ENCODE measurements at regions not wholly inside any gene's neighbourhood (a gene's known extent, or its start where the extent isn't known, plus 50 kb on each side); places are given as distances from the start of the nearest gene placed in this dataset.

DNA sequence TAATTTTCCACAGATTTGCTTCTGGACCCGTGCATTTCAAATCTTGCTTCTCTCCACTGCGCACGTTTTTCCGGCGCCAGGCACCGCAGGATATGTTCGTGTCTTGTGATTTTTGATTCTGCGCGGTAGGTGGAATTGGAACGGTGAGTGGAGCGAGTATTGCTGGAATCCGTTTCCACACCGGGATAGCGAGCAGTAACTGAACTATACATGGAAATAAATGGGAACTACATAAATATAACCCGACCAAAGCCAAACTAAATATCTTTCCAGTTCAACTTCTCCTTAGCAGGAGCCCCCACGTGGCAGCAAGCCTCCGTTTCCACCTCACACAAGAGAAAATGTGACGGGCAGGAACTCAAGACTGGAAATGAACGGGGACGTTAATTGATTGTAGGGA is 154.0 kb downstream of the SEC14L1 start:
- H3K79me2 ChIP-seq (ENCODE audit: low read length), result no peaks in the 10 kb centered on the region
- no peak overlapping the region for H3K4me2 ChIP-seq (ENCODE audit: low read length)

DNA sequence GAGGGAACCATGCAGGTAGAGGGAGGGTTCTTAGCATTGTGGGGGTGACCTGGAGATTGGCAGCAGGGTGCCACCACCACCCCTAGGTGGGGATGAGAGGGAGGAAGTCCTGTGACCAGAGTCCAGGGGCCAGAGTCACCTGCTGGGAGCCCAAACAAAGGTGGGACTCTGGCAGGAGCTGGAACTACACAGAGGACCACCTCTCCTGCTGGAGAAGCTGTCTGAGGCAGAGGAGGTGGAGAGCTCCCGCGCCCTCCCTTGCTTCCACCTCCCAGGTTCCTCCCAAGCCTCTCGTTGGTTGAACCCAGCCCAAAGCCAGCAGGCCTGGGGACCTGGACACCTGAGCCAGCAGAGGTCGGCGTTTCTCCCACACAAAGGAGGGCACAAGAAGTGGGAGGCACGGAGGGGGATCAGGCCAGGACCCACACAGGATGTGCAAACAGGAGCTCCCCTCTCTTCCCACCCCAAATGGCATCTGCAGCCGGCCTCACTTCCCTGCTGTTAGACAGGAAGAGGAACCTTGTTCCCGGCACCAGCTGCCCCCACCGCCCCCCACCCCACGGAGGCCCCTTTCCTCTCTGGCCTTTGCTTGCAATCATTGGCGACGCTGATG is 154.6 kb downstream of the SEC14L1 start:
- H3K4me1 ChIP-seq (ENCODE audit: low read length), result no peaks in the 10 kb centered on the region

More for the DNA sequence above, 154.0 kb downstream of the SEC14L1 start:
- H3K9me3 ChIP-seq (ENCODE audit: insufficient read depth, low read length), result no peaks in the 10 kb centered on the region
- peaks cover 11% of the 10 kb centered on the region; the same call in 1 of the 2 replicates for H3K27me3 ChIP-seq (ENCODE audit: low read depth, low read length)
- H3K27ac ChIP-seq (ENCODE audit: low read length), result no peak overlapping the region
- H3K4me1 ChIP-seq (ENCODE audit: low read length), result no peaks in the 10 kb centered on the region
- H3K4me3 ChIP-seq (ENCODE audit: low read length), result no peak overlapping the region
- no peaks in the 10 kb centered on the region for H4K20me1 ChIP-seq (ENCODE audit: insufficient read depth, low read length)
- no peak overlapping the region for H3K9ac ChIP-seq (ENCODE audit: low read length)
- H3K36me3 ChIP-seq (replicated peaks; ENCODE audit: low read depth, low read length), result no peaks in the 10 kb centered on the region
- H2AFZ ChIP-seq (ENCODE audit: low read depth, low read length), result no peak overlapping the region
- TF ChIP-seq, protein P1, sequence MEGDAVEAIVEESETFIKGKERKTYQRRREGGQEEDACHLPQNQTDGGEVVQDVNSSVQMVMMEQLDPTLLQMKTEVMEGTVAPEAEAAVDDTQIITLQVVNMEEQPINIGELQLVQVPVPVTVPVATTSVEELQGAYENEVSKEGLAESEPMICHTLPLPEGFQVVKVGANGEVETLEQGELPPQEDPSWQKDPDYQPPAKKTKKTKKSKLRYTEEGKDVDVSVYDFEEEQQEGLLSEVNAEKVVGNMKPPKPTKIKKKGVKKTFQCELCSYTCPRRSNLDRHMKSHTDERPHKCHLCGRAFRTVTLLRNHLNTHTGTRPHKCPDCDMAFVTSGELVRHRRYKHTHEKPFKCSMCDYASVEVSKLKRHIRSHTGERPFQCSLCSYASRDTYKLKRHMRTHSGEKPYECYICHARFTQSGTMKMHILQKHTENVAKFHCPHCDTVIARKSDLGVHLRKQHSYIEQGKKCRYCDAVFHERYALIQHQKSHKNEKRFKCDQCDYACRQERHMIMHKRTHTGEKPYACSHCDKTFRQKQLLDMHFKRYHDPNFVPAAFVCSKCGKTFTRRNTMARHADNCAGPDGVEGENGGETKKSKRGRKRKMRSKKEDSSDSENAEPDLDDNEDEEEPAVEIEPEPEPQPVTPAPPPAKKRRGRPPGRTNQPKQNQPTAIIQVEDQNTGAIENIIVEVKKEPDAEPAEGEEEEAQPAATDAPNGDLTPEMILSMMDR (IDR thresholded peaks at IDR 0.05; ENCODE audit: low read depth, low read length), result no peak
- TF ChIP-seq EZH2phosphoT487 (IDR thresholded peaks at IDR 0.05; ENCODE audit: low read depth), result no peak

DNA sequence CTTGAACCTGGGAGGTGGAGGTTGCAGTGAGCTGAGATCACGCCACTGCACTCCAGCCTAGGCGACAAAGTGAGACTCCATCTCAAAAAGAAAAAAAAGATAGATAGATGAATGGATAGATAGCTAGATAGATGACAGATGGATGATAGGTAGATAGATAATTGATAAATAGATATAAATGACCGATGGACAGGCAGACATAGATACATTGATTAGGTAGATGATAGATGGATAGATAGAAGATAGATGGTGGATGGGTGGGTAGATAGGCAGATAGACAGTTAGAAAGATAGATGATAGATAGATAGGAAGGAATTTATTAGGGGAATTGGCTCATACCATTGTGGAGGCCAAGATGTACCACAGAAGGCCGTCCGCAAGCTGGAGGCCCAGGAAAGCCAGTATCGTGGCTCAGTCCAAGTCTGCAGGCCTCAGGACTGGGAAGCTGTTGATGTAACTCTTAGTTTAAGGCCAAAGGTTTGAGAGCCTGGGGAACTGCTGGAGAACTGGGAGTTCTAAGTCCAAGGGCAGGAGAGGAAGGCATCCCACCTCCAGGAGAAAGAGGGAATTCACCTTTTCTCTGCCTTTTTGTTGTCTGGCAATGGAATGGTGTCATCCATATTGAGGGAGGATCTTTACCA is 156.1 kb downstream of the SEC14L1 start:
- no peak overlapping the region for H3K4me2 ChIP-seq (ENCODE audit: low read length)
- no peak overlapping the region for H3K9ac ChIP-seq (ENCODE audit: low read length)
- no peaks in the 10 kb centered on the region for H3K9me3 ChIP-seq (ENCODE audit: insufficient read depth, low read length)
- H3K27me3 ChIP-seq (ENCODE audit: low read depth, low read length), result peaks cover 11% of the 10 kb centered on the region; the same call in 1 of the 2 replicates
- H2AFZ ChIP-seq (ENCODE audit: low read depth, low read length), result no peak overlapping the region
- H3K4me3 ChIP-seq (ENCODE audit: low read length), result no peak overlapping the region
- no peaks in the 10 kb centered on the region for H3K36me3 ChIP-seq (replicated peaks; ENCODE audit: low read depth, low read length)
- H4K20me1 ChIP-seq (ENCODE audit: insufficient read depth, low read length), result no peaks in the 10 kb centered on the region
- no peaks in the 10 kb centered on the region for H3K79me2 ChIP-seq (ENCODE audit: low read length)
- no peaks in the 10 kb centered on the region for H3K4me1 ChIP-seq (ENCODE audit: low read length)
- no peak overlapping the region for H3K27ac ChIP-seq (ENCODE audit: low read length)
- TF ChIP-seq, protein P1 (IDR thresholded peaks at IDR 0.05; ENCODE audit: low read depth, low read length), result no peak
- TF ChIP-seq EZH2phosphoT487 (IDR thresholded peaks at IDR 0.05; ENCODE audit: low read depth), result no peak

More for the DNA sequence above, 154.6 kb downstream of the SEC14L1 start:
- Histone ChIP-seq H3K4me3 (ENCODE audit: low read length) (no peak overlapping the region), H3K4me2 (ENCODE audit: low read length) (no peak overlapping the region), H3K36me3 (replicated peaks; ENCODE audit: low read depth, low read length) (no peaks in the 10 kb centered on the region), H4K20me1 (ENCODE audit: insufficient read depth, low read length) (no peaks in the 10 kb centered on the region), H3K9ac (ENCODE audit: low read length) (no peak overlapping the region), H3K27ac (ENCODE audit: low read length) (no peak overlapping the region), H3K27me3 (ENCODE audit: low read depth, low read length) (peaks cover 11% of the 10 kb centered on the region; the same call in 1 of the 2 replicates), H3K79me2 (ENCODE audit: low read length) (no peaks in the 10 kb centered on the region), H2AFZ (ENCODE audit: low read depth, low read length) (no peak overlapping the region), H3K9me3 (ENCODE audit: insufficient read depth, low read length) (no peaks in the 10 kb centered on the region)
- TF ChIP-seq EZH2phosphoT487 (IDR thresholded peaks at IDR 0.05; ENCODE audit: low read depth), result no peak
- TF ChIP-seq, protein P1 (IDR thresholded peaks at IDR 0.05; ENCODE audit: low read depth, low read length), result no peak

Data from OCI-LY3 (cell line).